Limb (tissue), 2 donors: ENCODE measurements at regions not wholly inside any gene's neighbourhood (a gene's known extent, or its start where the extent isn't known, plus 50 kb on each side); places are given as distances from the start of the nearest gene placed in this dataset.

Experiments
- DNase-seq, 2 donors: peaks; one replicate each; pipeline ENCODE4 v3.0.0-alpha.2; 2016; ENCODE audit errors: extremely low spot score in 2 of 2

GRCh38 chrY:8659721-8660120, 677.5 kb upstream of the TSPY4 start:
- no peak for DNase-seq

- no peak for DNase-seq
Observed at GRCh38 chrY:8673896-8674295, 663.4 kb upstream of the TSPY4 start.

- DNase-seq, result no peak
Observed at GRCh38 chrY:8677336-8677935, 659.8 kb upstream of the TSPY4 start.

- no peak for DNase-seq
Observed at GRCh38 chrY:8687154-8687553, 650.1 kb upstream of the TSPY4 start.

GRCh38 chrY:8690901-8691685, 646.2 kb upstream of the TSPY4 start:
- peak in 1 of 2 donors; percentile 2 for DNase-seq

- no peak for DNase-seq
Observed at GRCh38 chrY:8698571-8698970, 638.7 kb upstream of the TSPY4 start.

GRCh38 chrY:8705636-8706300, 631.5 kb upstream of the TSPY4 start:
- no peak for DNase-seq

GRCh38 chrY:8712296-8712695, 625.0 kb upstream of the TSPY4 start:
- no peak for DNase-seq

- no peak for DNase-seq
Observed at GRCh38 chrY:8715226-8715625, 622.0 kb upstream of the TSPY4 start.

- no peak for DNase-seq
Observed at GRCh38 chrY:8726616-8727015, 610.6 kb upstream of the TSPY4 start.

- DNase-seq, result no peak
Observed at GRCh38 chrY:8729971-8730370, 607.3 kb upstream of the TSPY4 start.

GRCh38 chrY:8741343-8742069, 595.8 kb upstream of the TSPY4 start:
- DNase-seq, result no peak

GRCh38 chrY:8764184-8764583, 573.1 kb upstream of the TSPY4 start:
- no peak for DNase-seq

- DNase-seq, result no peak
Observed at GRCh38 chrY:8781184-8781890, 555.9 kb upstream of the TSPY4 start.

GRCh38 chrY:8794561-8794960, 542.7 kb upstream of the TSPY4 start:
- DNase-seq, result no peak

GRCh38 chrY:8804317-8804716, 532.9 kb upstream of the TSPY4 start:
- no peak for DNase-seq

GRCh38 chrY:8807648-8808408, 529.4 kb upstream of the TSPY4 start:
- DNase-seq, result no peak

GRCh38 chrY:8808611-8809010, 528.7 kb upstream of the TSPY4 start:
- no peak for DNase-seq

- DNase-seq, result no peak
Observed at GRCh38 chrY:8809076-8809475, 528.2 kb upstream of the TSPY4 start.

- no peak for DNase-seq
Observed at GRCh38 chrY:8814143-8814542, 523.1 kb upstream of the TSPY4 start.

GRCh38 chrY:8815616-8816015, 521.6 kb upstream of the TSPY4 start:
- no peak for DNase-seq
